Uterus (tissue), 3 donors: ENCODE measurements at regions not wholly inside any gene's neighbourhood (a gene's known extent, or its start where the extent isn't known, plus 50 kb on each side); places are given as distances from the start of the nearest gene placed in this dataset.

Source experiments
- DNase-seq, 2 donors: peaks; one replicate each; pipeline ENCODE4 v3.0.0-alpha.2; 2019 to 2020
- H3K27ac ChIP-seq, 2 donors: fragments of 200-600 bp; sonication (generic); 1 replicate in 1 of 2; 2 replicates in 1 of 2; pipeline ENCODE4 v1.5.1; 2016 to 2018
- H3K27me3 ChIP-seq, 2 donors: fragments of 200-600 bp; sonication (generic); one replicate each; pipeline ENCODE4 v1.5.1; 2018 to 2019; ENCODE audit warnings: control low read depth in 1 of 2
- H3K36me3 ChIP-seq, 2 donors: fragments of 200-600 bp; sonication (generic); one replicate each; pipeline ENCODE4 v1.5.1; 2019; ENCODE audit warnings: control low read depth in 1 of 2
- H3K4me1 ChIP-seq, 2 donors: fragments of 200-600 bp; sonication (generic); one replicate each; pipeline ENCODE4 v1.5.1; 2018 to 2019; ENCODE audit warnings: control low read depth in 1 of 2
- H3K4me3 ChIP-seq, 2 donors: fragments of 200-600 bp; sonication (generic); 1 replicate in 1 of 2; 2 replicates in 1 of 2; pipeline ENCODE4 v1.5.1; 2018 to 2019; ENCODE audit warnings: mild to moderate bottlenecking in 1 of 2
- H3K9me3 ChIP-seq, 2 donors: fragments of 200-600 bp; sonication (generic); one replicate each; pipeline ENCODE4 v1.5.1; 2019; ENCODE audit warnings: control low read depth in 1 of 2
- CTCF ChIP-seq, 4 experiments: fragments of 200-600 bp in 2 of 4; fragments of 450-650 bp in 2 of 4; sonication (generic) in 2 of 4; IDR thresholded peaks; one replicate each; pipeline ENCODE4 v1.5.1; 2016 to 2019; ENCODE audit warnings: antibody characterized with exemption in 4 of 4, mild to moderate bottlenecking in 2 of 4, moderate library complexity in 1 of 4
- POLR2A ChIP-seq, 2 donors: fragments of 450-650 bp; IDR thresholded peaks; one replicate each; pipeline ENCODE4 v1.6.1; 2016; ENCODE audit warnings: antibody characterized with exemption in 2 of 2, mild to moderate bottlenecking in 1 of 2, moderate library complexity in 1 of 2
- intact Hi-C: fragments of 100-400 bp; cut with DNase I; formaldehyde crosslinking; loops from one replicate; pipeline ENCODE4 v1.15.1; 2023; ENCODE audit warnings: low total_unique reads
- donor health status: DM: yes; HTN: yes; CAD: no.

GRCh38 chr2:20931346-20931745 is 108.4 kb upstream of the LDAH start:
- TF ChIP-seq POLR2A (IDR thresholded peaks at IDR 0.05), result no peak
- no peak for DNase-seq
- Histone ChIP-seq H3K27me3 (no peaks in the 10 kb centered on the region), H3K4me1 (no peaks in the 10 kb centered on the region), H3K4me3 (no peak overlapping the region), H3K9me3 (no peaks in the 10 kb centered on the region), H3K27ac (no peak overlapping the region), H3K36me3 (no peaks in the 10 kb centered on the region)
- intact Hi-C loops, result no loop called here

- no peak overlapping the region for H3K4me3 ChIP-seq
- no peaks in the 10 kb centered on the region for H3K9me3 ChIP-seq
- no peaks in the 10 kb centered on the region for H3K36me3 ChIP-seq
- no peak for DNase-seq
- H3K4me1 ChIP-seq, result no peaks in the 10 kb centered on the region
- TF ChIP-seq CTCF (IDR thresholded peaks at IDR 0.05) (no peak), POLR2A (IDR thresholded peaks at IDR 0.05) (no peak)
- H3K27ac ChIP-seq, result no peak overlapping the region
- H3K27me3 ChIP-seq, result no peaks in the 10 kb centered on the region
- intact Hi-C loops, result no loop called here
These were observed 108.0 kb upstream of the LDAH start for GRCh38 chr2:20930928-20931327.

GRCh38 chr2:20929721-20930120 is 106.8 kb upstream of the LDAH start:
- Histone ChIP-seq H3K9me3 (no peaks in the 10 kb centered on the region), H3K27me3 (no peaks in the 10 kb centered on the region), H3K4me3 (no peak overlapping the region), H3K27ac (no peak overlapping the region), H3K36me3 (no peaks in the 10 kb centered on the region), H3K4me1 (no peaks in the 10 kb centered on the region)
- intact Hi-C loops, result no loop called here
- no peak for TF ChIP-seq POLR2A (IDR thresholded peaks at IDR 0.05)
- TF ChIP-seq CTCF (IDR thresholded peaks at IDR 0.05), result no peak
- DNase-seq, result no peak

- TF ChIP-seq CTCF (IDR thresholded peaks at IDR 0.05) (no peak), POLR2A (IDR thresholded peaks at IDR 0.05) (no peak)
- H3K27ac ChIP-seq, result no peak overlapping the region
- no peaks in the 10 kb centered on the region for H3K36me3 ChIP-seq
- intact Hi-C loops, result no loop called here
- no peaks in the 10 kb centered on the region for H3K27me3 ChIP-seq
- no peaks in the 10 kb centered on the region for H3K9me3 ChIP-seq
- no peaks in the 10 kb centered on the region for H3K4me1 ChIP-seq
- H3K4me3 ChIP-seq, result no peak overlapping the region
- no peak for DNase-seq
These were observed 105.7 kb upstream of the LDAH start for GRCh38 chr2:20928617-20929016.

GRCh38 chr2:20925265-20925889 is 102.5 kb upstream of the LDAH start:
- Histone ChIP-seq H3K36me3 (no peaks in the 10 kb centered on the region), H3K27ac (no peak overlapping the region), H3K9me3 (no peaks in the 10 kb centered on the region), H3K4me3 (no peak overlapping the region), H3K4me1 (no peaks in the 10 kb centered on the region), H3K27me3 (no peaks in the 10 kb centered on the region)
- no peak for DNase-seq
- intact Hi-C loops, result no loop called here
- TF ChIP-seq CTCF (IDR thresholded peaks at IDR 0.05), result no peak

GRCh38 chr2:20919297-20919800 is 96.4 kb upstream of the LDAH start:
- Histone ChIP-seq H3K4me1 (no peaks in the 10 kb centered on the region), H3K27ac (no peak overlapping the region), H3K27me3 (no peaks in the 10 kb centered on the region), H3K36me3 (no peaks in the 10 kb centered on the region), H3K9me3 (no peaks in the 10 kb centered on the region), H3K4me3 (no peak overlapping the region)
- DNase-seq, result no peak
- intact Hi-C loops, result no loop called here
- TF ChIP-seq CTCF (IDR thresholded peaks at IDR 0.05) (no peak), POLR2A (IDR thresholded peaks at IDR 0.05) (no peak)
